Endothelial cell (in vitro differentiated cells): ENCODE measurements at regions not wholly inside any gene's neighbourhood (a gene's known extent, or its start where the extent isn't known, plus 50 kb on each side); places are given as distances from the start of the nearest gene placed in this dataset.

ENCODE experiments used
- DNase-seq: peaks from one replicate; pipeline ENCODE4 v3.0.0; 2021; ENCODE audit warnings: low spot score
- H3K27ac Mint-ChIP-seq: one replicate; pipeline ENCODE4 v1.8.0; 2021; ENCODE audit warnings: mixed read lengths, inconsistent platforms; ENCODE audit not compliant: unreplicated experiment
- H3K27me3 Mint-ChIP-seq: one replicate; pipeline ENCODE4 v1.8.0; 2021; ENCODE audit warnings: mild to moderate bottlenecking, moderate library complexity, mixed read lengths, inconsistent platforms; ENCODE audit not compliant: unreplicated experiment
- H3K36me3 Mint-ChIP-seq: one replicate; pipeline ENCODE4 v1.8.0; 2021; ENCODE audit warnings: mild to moderate bottlenecking, low read depth, mixed read lengths, inconsistent platforms; ENCODE audit not compliant: unreplicated experiment
- H3K4me1 Mint-ChIP-seq: one replicate; pipeline ENCODE4 v1.8.0; 2021; ENCODE audit warnings: mild to moderate bottlenecking, mixed read lengths, inconsistent platforms; ENCODE audit not compliant: unreplicated experiment
- H3K4me3 Mint-ChIP-seq: one replicate; pipeline ENCODE4 v1.8.0; 2021; ENCODE audit warnings: mild to moderate bottlenecking, mixed read lengths, inconsistent platforms; ENCODE audit not compliant: unreplicated experiment
- H3K9me3 Mint-ChIP-seq: one replicate; pipeline ENCODE4 v1.8.0; 2021; ENCODE audit warnings: mixed read lengths, inconsistent platforms; ENCODE audit not compliant: unreplicated experiment
- TF ChIP-seq, protein P1 (sequence below): fragments of 200-600 bp; sonication (generic); IDR thresholded peaks from one replicate; pipeline ENCODE4 v1.5.0; 2021; ENCODE audit warnings: antibody characterized with exemption; ENCODE audit not compliant: unreplicated experiment

DNA sequence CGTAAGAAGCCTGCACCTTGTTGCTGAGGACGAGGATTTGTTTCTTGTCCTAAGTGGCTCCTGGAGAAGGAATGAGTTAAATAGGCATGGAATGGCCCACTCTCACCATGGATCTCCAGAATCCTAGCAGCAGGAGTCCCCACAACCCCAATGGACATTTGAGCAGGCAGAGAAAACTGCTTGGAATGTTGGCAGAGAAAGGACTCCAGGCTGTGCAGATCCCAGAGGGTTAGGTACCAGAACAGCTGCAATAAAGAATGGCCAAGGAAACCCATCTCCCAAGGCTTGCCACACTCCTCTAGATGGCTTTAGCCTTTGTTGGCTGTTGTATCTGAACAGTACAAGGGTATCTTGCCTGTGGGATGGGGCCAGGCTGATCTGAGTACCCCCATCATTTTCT, 1415.7 kb upstream of the ADGRB3 start:
- DNase-seq: no peak
- no peak overlapping the region for H3K27ac Mint-ChIP-seq
- TF ChIP-seq, protein P1, sequence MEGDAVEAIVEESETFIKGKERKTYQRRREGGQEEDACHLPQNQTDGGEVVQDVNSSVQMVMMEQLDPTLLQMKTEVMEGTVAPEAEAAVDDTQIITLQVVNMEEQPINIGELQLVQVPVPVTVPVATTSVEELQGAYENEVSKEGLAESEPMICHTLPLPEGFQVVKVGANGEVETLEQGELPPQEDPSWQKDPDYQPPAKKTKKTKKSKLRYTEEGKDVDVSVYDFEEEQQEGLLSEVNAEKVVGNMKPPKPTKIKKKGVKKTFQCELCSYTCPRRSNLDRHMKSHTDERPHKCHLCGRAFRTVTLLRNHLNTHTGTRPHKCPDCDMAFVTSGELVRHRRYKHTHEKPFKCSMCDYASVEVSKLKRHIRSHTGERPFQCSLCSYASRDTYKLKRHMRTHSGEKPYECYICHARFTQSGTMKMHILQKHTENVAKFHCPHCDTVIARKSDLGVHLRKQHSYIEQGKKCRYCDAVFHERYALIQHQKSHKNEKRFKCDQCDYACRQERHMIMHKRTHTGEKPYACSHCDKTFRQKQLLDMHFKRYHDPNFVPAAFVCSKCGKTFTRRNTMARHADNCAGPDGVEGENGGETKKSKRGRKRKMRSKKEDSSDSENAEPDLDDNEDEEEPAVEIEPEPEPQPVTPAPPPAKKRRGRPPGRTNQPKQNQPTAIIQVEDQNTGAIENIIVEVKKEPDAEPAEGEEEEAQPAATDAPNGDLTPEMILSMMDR: no peak
- H3K27me3 Mint-ChIP-seq: peaks cover 2% of the 10 kb centered on the region
- no peak overlapping the region for H3K4me3 Mint-ChIP-seq
- H3K4me1 Mint-ChIP-seq: no peaks in the 10 kb centered on the region
- no peaks in the 10 kb centered on the region for H3K9me3 Mint-ChIP-seq
- no peaks in the 10 kb centered on the region for H3K36me3 Mint-ChIP-seq

DNA sequence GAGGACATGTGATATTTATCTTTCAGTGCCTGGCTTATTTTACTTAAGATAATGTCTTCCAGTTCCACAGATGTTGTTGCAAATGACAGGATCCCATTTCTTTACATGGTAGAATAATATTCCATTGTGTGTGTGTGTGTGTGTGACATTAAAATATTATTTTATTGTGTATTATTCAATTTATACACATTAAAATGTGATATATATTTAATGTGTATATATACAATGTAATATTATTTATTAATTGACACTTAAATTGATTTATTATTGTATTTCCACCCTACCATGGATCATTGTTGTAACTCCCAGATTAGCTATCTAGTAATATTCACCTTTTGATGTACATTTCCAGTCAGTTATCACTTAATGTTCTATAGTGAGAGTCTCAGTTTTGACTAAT, 1422.5 kb upstream of the ADGRB3 start:
- Mint-ChIP-seq H3K4me1 (no peaks in the 10 kb centered on the region), H3K27me3 (no peaks in the 10 kb centered on the region), H3K4me3 (no peak overlapping the region), H3K9me3 (no peaks in the 10 kb centered on the region), H3K27ac (no peak overlapping the region), H3K36me3 (no peaks in the 10 kb centered on the region)
- TF ChIP-seq, protein P1: no peak
- DNase-seq: no peak

DNA sequence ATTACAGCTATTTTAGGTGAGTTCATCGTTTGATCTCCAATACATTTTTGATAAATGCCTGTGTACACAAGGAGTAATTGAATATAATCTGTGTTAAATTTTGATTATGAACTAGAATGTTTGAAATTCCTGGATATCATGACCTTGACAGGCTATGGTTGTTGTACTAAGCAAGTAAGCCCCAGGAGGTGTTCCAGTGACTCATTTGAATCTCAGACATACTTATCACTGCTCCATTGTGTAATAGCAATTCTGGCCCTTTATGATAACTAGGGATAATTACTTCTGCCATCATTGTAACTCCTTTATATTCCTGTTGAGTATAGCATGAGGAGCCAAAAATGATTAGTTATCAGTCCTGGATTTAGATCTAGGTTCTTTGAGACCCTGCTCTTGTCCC, 1424.6 kb upstream of the ADGRB3 start:
- no peak for DNase-seq

DNA sequence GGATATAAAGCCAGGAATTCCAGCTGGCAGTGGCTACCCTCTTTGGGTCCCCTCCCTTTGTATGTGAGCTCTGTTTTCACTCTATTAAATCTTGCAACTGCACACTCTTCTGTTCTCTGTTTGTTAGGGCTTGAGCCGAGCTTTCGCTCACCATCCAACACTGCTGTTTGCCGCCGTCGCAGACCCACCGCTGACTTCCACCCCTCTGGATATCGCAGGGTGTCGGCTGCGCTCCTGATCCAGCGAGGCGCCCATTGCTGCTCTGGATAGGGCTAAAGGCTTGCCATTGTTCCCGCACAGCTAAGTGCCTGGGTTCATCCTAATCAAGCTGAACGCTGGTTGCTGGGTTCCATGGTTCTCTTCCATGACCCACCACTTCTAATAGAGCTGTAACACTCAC, 1433.5 kb upstream of the ADGRB3 start:
- TF ChIP-seq, protein P1: no peak
- Mint-ChIP-seq H3K36me3 (no peaks in the 10 kb centered on the region), H3K4me3 (no peak overlapping the region), H3K27me3 (no peaks in the 10 kb centered on the region), H3K4me1 (no peaks in the 10 kb centered on the region), H3K27ac (no peak overlapping the region), H3K9me3 (no peaks in the 10 kb centered on the region)
- no peak for DNase-seq

More for the DNA sequence above, 1424.6 kb upstream of the ADGRB3 start:
- no peaks in the 10 kb centered on the region for H3K9me3 Mint-ChIP-seq
- no peaks in the 10 kb centered on the region for H3K27me3 Mint-ChIP-seq
- no peaks in the 10 kb centered on the region for H3K4me1 Mint-ChIP-seq
- no peak overlapping the region for H3K4me3 Mint-ChIP-seq
- H3K27ac Mint-ChIP-seq: no peak overlapping the region
- no peaks in the 10 kb centered on the region for H3K36me3 Mint-ChIP-seq
- TF ChIP-seq, protein P1: no peak

DNA sequence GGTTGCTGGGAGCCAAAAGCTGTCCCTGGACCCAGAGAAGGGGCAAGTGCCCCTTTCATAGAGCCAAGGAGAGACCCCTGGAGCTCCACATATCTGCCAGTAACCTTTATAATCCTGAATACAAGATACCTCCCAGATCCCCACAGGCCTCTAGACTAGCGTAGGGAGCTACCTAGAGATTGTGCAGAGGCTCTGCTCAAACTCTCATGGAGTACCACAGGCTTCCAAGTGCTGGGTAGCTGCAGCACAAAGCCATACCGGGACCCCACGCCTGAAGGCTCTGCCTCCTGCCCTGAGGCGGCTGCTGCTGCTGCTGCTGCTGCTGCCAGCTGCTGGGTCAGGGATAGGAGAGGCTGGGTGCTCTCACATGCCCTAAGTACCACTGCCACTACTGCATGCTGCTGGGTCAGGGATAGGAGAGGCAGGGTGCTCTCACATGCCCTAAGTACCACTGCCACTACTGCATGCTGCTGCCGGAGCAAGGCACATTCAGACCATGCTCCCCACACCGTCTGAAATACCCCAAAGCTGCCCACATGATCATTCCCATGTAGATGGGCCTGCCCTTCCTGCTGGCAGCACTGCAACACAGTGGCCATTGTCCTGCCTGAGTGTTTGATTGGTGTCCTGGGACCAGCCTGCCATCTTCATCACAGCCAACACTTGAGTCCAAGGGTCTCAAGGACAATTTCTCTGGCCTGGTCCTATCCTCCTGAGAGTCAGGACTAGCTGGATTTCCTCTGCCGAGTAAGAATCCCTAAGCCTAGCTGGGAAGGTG, 1434.3 kb upstream of the ADGRB3 start:
- H3K27me3 Mint-ChIP-seq: no peaks in the 10 kb centered on the region
- no peak overlapping the region for H3K4me3 Mint-ChIP-seq

More for the DNA sequence above, 1434.3 kb upstream of the ADGRB3 start:
- H3K27ac Mint-ChIP-seq: no peak overlapping the region
- H3K4me1 Mint-ChIP-seq: no peaks in the 10 kb centered on the region
- no peaks in the 10 kb centered on the region for H3K9me3 Mint-ChIP-seq
- H3K36me3 Mint-ChIP-seq: no peaks in the 10 kb centered on the region
- TF ChIP-seq, protein P1: no peak
- DNase-seq: no peak
